ENCODE measurements at regions not wholly inside any gene's neighbourhood (a gene's known extent, or its start where the extent isn't known, plus 50 kb on each side); places are given as distances from the start of the nearest gene placed in this dataset.

- WGBS (ENCODE audit: insufficient coverage), result no CpG with 5 or more reads among the region's 2 CpGs
- Mint-ChIP-seq H3K4me1 (no peaks in the 10 kb centered on the region), H3K4me3 (no peak overlapping the region), H3K9me3 (ENCODE audit: insufficient read depth) (no peaks in the 10 kb centered on the region), H3K27ac (no peak overlapping the region), H3K27me3 (peaks cover 35% of the 10 kb centered on the region)
- Histone ChIP-seq H3K36me3 (replicated peaks in 1 of 2; ENCODE audit: control extremely low read depth in 1 of 2, control insufficient read depth in 1 of 2, extremely low read depth in 1 of 2, insufficient read depth in 2 of 2, low read length in 1 of 2) (no peaks in the 10 kb centered on the region), H3K27me3 (replicated peaks in 1 of 4; ENCODE audit: control extremely low read depth in 1 of 4, control insufficient read depth in 3 of 4, insufficient read depth in 4 of 4, low read length in 3 of 4) (peaks cover 0 to 2% (median 0%) of the 10 kb centered on the region in 4 experiments), H3K4me3 (ENCODE audit: control extremely low read depth in 1 of 5, extremely low read depth in 1 of 5, insufficient read depth in 1 of 5, low read depth in 2 of 5, low read length in 4 of 5) (no peak overlapping the region), H3K9me3 (ENCODE audit: control extremely low read depth in 1 of 3, control insufficient read depth in 2 of 3, insufficient read depth in 1 of 3, low read length in 2 of 3) (peaks cover 0 to 2% (median 2%) of the 10 kb centered on the region in 3 donors), H3K4me1 (ENCODE audit: control insufficient read depth in 2 of 2, insufficient read depth in 2 of 2, low read length in 2 of 2) (no peaks in the 10 kb centered on the region), H4K20me1 (ENCODE audit: control insufficient read depth, insufficient read depth, low read length, poor library complexity, severe bottlenecking) (no peaks in the 10 kb centered on the region), H2AFZ (ENCODE audit: insufficient read depth, low read depth, low read length, poor library complexity, severe bottlenecking) (no peak overlapping the region), H3K9ac (ENCODE audit: low read length) (no peak overlapping the region), H3K27ac (ENCODE audit: low read length in 2 of 2) (no peak overlapping the region), H3K79me2 (ENCODE audit: control insufficient read depth, insufficient read depth, low read length) (no peaks in the 10 kb centered on the region), H3K4me2 (replicated peaks; ENCODE audit: low read depth, low read length, poor library complexity, severe bottlenecking) (no peak overlapping the region)
- intact Hi-C loops (cut with micrococcal nuclease), result no loop called here
- TF ChIP-seq EZH2 (IDR thresholded peaks at IDR 0.05; ENCODE audit: borderline replicate concordance, insufficient read depth, low read depth, low read length, poor library complexity, severe bottlenecking) (no peak), CTCF (IDR thresholded peaks at IDR 0.05) (no peak)
- CTCF ChIA-PET, result no interaction called here
- DNase-seq (no peak), ATAC-seq (ENCODE audit: low read depth) (no peak)
- POLR2A ChIA-PET, result no interaction called here
Observed at GRCh38 chr6:125679651-125680050, 69.8 kb upstream of the HEY2 start.

GRCh38 chr6:125682939-125683338 lies 66.5 kb upstream of the HEY2 start:
- intact Hi-C loops (cut with micrococcal nuclease), result no loop called here
- Mint-ChIP-seq H3K4me3 (no peak overlapping the region), H3K27me3 (peaks cover 24% of the 10 kb centered on the region), H3K9me3 (ENCODE audit: insufficient read depth) (peaks cover 3% of the 10 kb centered on the region), H3K4me1 (no peaks in the 10 kb centered on the region), H3K27ac (no peak overlapping the region)
- Histone ChIP-seq H3K36me3 (replicated peaks in 1 of 2; ENCODE audit: control extremely low read depth in 1 of 2, control insufficient read depth in 1 of 2, extremely low read depth in 1 of 2, insufficient read depth in 2 of 2, low read length in 1 of 2) (no peaks in the 10 kb centered on the region), H3K9me3 (ENCODE audit: control extremely low read depth in 1 of 3, control insufficient read depth in 2 of 3, insufficient read depth in 1 of 3, low read length in 2 of 3) (peaks cover 0 to 2% (median 2%) of the 10 kb centered on the region in 3 donors), H3K9ac (ENCODE audit: low read length) (no peak overlapping the region), H3K27me3 (replicated peaks in 1 of 4; ENCODE audit: control extremely low read depth in 1 of 4, control insufficient read depth in 3 of 4, insufficient read depth in 4 of 4, low read length in 3 of 4) (peaks cover 0 to 2% (median 0%) of the 10 kb centered on the region in 4 experiments), H3K4me2 (replicated peaks; ENCODE audit: low read depth, low read length, poor library complexity, severe bottlenecking) (no peak overlapping the region), H3K79me2 (ENCODE audit: control insufficient read depth, insufficient read depth, low read length) (no peaks in the 10 kb centered on the region), H3K27ac (ENCODE audit: low read length in 2 of 2) (no peak overlapping the region), H3K4me1 (ENCODE audit: control insufficient read depth in 2 of 2, insufficient read depth in 2 of 2, low read length in 2 of 2) (no peaks in the 10 kb centered on the region), H3K4me3 (ENCODE audit: control extremely low read depth in 1 of 5, extremely low read depth in 1 of 5, insufficient read depth in 1 of 5, low read depth in 2 of 5, low read length in 4 of 5) (no peak overlapping the region), H2AFZ (ENCODE audit: insufficient read depth, low read depth, low read length, poor library complexity, severe bottlenecking) (no peak overlapping the region), H4K20me1 (ENCODE audit: control insufficient read depth, insufficient read depth, low read length, poor library complexity, severe bottlenecking) (no peaks in the 10 kb centered on the region)
- ATAC-seq (ENCODE audit: low read depth), result no peak
- no peak for TF ChIP-seq EZH2 (IDR thresholded peaks at IDR 0.05; ENCODE audit: borderline replicate concordance, insufficient read depth, low read depth, low read length, poor library complexity, severe bottlenecking)
- TF ChIP-seq CTCF (IDR thresholded peaks at IDR 0.05), result no peak
- CTCF ChIA-PET, result no interaction called here
- no peak for DNase-seq
- POLR2A ChIA-PET, result no interaction called here
